ENCODE measurements at regions not wholly inside any gene's neighbourhood (a gene's known extent, or its start where the extent isn't known, plus 50 kb on each side); places are given as distances from the start of the nearest gene placed in this dataset.
"Not testable (repeated sequence)": the region's sequence is repeated elsewhere in the genome, so short reads cannot be mapped to it uniquely, and the experiment has no call there.

- not testable (repeated sequence) for DNase-seq
Observed at GRCh38 chr4:128646893-128647292, 162.6 kb upstream of the JADE1 start.

- not testable (repeated sequence) for DNase-seq
Observed at GRCh38 chr4:128644693-128645654, 164.5 kb upstream of the JADE1 start.

GRCh38 chr4:128644107-128644506 lies 165.4 kb upstream of the JADE1 start:
- peak; percentile 55 for DNase-seq

GRCh38 chr4:128641566-128641965 lies 167.9 kb upstream of the JADE1 start:
- not testable (repeated sequence) for DNase-seq

GRCh38 chr4:128639541-128640270 lies 169.8 kb upstream of the JADE1 start:
- DNase-seq, result peak; percentile 67

- DNase-seq, result no peak
Observed at GRCh38 chr4:128636906-128637305, 172.6 kb upstream of the JADE1 start.

GRCh38 chr4:128635955-128636560 lies 173.4 kb upstream of the JADE1 start:
- DNase-seq, result no peak

- peak; percentile 44 for DNase-seq
Observed at GRCh38 chr4:128635141-128635954, 174.2 kb upstream of the JADE1 start.

GRCh38 chr4:128633067-128633466 lies 176.4 kb upstream of the JADE1 start:
- no peak for DNase-seq

- no peak for DNase-seq
Observed at GRCh38 chr4:128630871-128631270, 178.6 kb upstream of the JADE1 start.

- no peak for DNase-seq
Observed at GRCh38 chr4:128623508-128624215, 185.8 kb upstream of the JADE1 start.

- not testable (repeated sequence) for DNase-seq
Observed at GRCh38 chr4:128620279-128620965, 189.1 kb upstream of the JADE1 start.

GRCh38 chr4:128615197-128615596 lies 194.3 kb upstream of the JADE1 start:
- no peak for DNase-seq

GRCh38 chr4:128608006-128608405 lies 201.5 kb upstream of the JADE1 start:
- no peak for DNase-seq

GRCh38 chr4:128606173-128606572 lies 203.3 kb upstream of the JADE1 start:
- peak; percentile 72 for DNase-seq

GRCh38 chr4:128604840-128605239 lies 204.7 kb upstream of the JADE1 start:
- DNase-seq, result no peak

- DNase-seq, result no peak
Observed at GRCh38 chr4:128604204-128604603, 205.3 kb upstream of the JADE1 start.

- peak; percentile 20 for DNase-seq
Observed at GRCh38 chr4:128603081-128603480, 206.4 kb upstream of the JADE1 start.

- peak; percentile 79 for DNase-seq
Observed at GRCh38 chr4:128601991-128602695, 207.4 kb upstream of the JADE1 start.

Data from fibroblast of skin of right biceps (primary cell).